Astrocyte of the cerebellum (primary cell): ENCODE measurements at regions not wholly inside any gene's neighbourhood (a gene's known extent, or its start where the extent isn't known, plus 50 kb on each side); places are given as distances from the start of the nearest gene placed in this dataset.

Source experiments
- DNase-seq: peaks from one replicate; pipeline ENCODE4 v3.0.0-alpha.2; 2011; ENCODE audit warnings: low read depth
- H3K4me3 ChIP-seq: 2 replicates; pipeline ENCODE4 v1.5.1; 2011; ENCODE audit warnings: mild to moderate bottlenecking, low read depth, low read length, moderate library complexity
- CTCF ChIP-seq: IDR thresholded peaks from 2 replicates; pipeline ENCODE4 v1.5.1; 2012; ENCODE audit warnings: low read length, low read depth, moderate library complexity, mild to moderate bottlenecking; ENCODE audit errors: missing control alignments
- in situ Hi-C: cut with HindIII; loops from 2 replicates; pipeline ENCODE4 v1.10.0; 2017; ENCODE audit warnings: low sequenced_read_pairs

GRCh38 chr1:112250892-112251291, 145.1 kb upstream of the CTTNBP2NL start:
- in situ Hi-C loops = no loop called here
- no peak for TF ChIP-seq CTCF
- DNase-seq = no peak
- no peak overlapping the region for H3K4me3 ChIP-seq

GRCh38 chr1:112251766-112252506, 144.1 kb upstream of the CTTNBP2NL start:
- H3K4me3 ChIP-seq = no peak overlapping the region
- TF ChIP-seq CTCF = no peak
- in situ Hi-C loops = no loop called here
- no peak for DNase-seq

GRCh38 chr1:112253366-112253765, 142.6 kb upstream of the CTTNBP2NL start:
- no peak for DNase-seq
- no peak overlapping the region for H3K4me3 ChIP-seq
- no peak for TF ChIP-seq CTCF
- in situ Hi-C loops = no loop called here

GRCh38 chr1:112255080-112255479, 140.9 kb upstream of the CTTNBP2NL start:
- DNase-seq = no peak
- in situ Hi-C loops = no loop called here
- TF ChIP-seq CTCF = no peak
- no peak overlapping the region for H3K4me3 ChIP-seq

GRCh38 chr1:112256411-112256810, 139.6 kb upstream of the CTTNBP2NL start:
- TF ChIP-seq CTCF = no peak
- DNase-seq = no peak
- in situ Hi-C loops = no loop called here
- no peak overlapping the region for H3K4me3 ChIP-seq

- no peak for DNase-seq
- H3K4me3 ChIP-seq = no peak overlapping the region
- TF ChIP-seq CTCF = no peak
- in situ Hi-C loops = no loop called here
These were observed 138.8 kb upstream of the CTTNBP2NL start for GRCh38 chr1:112257043-112257835.
